ENCODE measurements at regions not wholly inside any gene's neighbourhood (a gene's known extent, or its start where the extent isn't known, plus 50 kb on each side); places are given as distances from the start of the nearest gene placed in this dataset.

DNA sequence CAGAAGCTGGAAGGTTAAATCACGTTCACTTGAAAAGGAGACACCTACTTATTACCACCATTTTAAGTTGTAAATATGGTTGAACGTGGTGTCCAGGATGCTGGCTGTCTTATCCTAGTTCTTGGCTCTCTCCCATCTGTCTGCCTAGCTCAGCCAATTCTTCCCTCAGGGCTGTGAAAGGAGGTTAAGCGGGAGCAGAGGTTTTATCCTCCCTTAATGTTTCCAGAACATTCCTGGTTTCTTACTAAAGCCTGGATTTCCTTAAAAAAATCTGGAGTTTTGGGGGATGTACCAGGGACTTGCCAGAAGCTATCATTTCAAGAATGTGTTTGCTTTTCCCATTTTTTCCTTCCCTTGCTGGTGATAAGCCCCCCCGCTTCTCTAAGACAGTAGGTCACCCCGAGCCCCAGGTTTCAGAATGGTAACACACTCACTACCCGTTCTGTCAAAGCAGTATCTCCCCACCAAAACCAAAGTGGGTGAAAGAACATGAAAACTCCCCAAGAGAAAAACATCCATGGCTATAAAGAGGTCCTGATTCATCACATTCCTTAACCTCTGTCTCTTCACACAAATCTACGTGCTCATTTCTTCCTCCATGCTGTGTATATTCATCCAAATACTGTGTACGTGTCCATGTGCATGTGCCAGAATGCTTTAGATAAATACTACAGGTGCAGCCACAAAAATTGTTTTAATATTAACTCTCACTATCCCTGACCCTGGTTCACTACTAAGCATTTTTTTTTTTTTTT, 114.7 kb downstream of the MAP3K21 start:
- TF ChIP-seq, protein P1, sequence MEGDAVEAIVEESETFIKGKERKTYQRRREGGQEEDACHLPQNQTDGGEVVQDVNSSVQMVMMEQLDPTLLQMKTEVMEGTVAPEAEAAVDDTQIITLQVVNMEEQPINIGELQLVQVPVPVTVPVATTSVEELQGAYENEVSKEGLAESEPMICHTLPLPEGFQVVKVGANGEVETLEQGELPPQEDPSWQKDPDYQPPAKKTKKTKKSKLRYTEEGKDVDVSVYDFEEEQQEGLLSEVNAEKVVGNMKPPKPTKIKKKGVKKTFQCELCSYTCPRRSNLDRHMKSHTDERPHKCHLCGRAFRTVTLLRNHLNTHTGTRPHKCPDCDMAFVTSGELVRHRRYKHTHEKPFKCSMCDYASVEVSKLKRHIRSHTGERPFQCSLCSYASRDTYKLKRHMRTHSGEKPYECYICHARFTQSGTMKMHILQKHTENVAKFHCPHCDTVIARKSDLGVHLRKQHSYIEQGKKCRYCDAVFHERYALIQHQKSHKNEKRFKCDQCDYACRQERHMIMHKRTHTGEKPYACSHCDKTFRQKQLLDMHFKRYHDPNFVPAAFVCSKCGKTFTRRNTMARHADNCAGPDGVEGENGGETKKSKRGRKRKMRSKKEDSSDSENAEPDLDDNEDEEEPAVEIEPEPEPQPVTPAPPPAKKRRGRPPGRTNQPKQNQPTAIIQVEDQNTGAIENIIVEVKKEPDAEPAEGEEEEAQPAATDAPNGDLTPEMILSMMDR (conservative IDR thresholded peaks at IDR 0.05): no peak
- no peak for TF ChIP-seq ZFX (IDR thresholded peaks at IDR 0.05)

All from C4-2B (cell line).